ENCODE measurements at regions not wholly inside any gene's neighbourhood (a gene's known extent, or its start where the extent isn't known, plus 50 kb on each side); places are given as distances from the start of the nearest gene placed in this dataset.

GRCh38 chr11:92046103-92046502 lies 178.5 kb upstream of the FAT3 start:
- BruUV-seq (replicated peaks): no TSS peak
- intact Hi-C loops (cut with micrococcal nuclease) (no loop called here), dilution Hi-C loops (cut with MboI; ENCODE audit: extremely low pct_ligation_motif_present, low sequenced_read_pairs) (no loop called here)
- H3K36me3 ChIP-seq (ENCODE audit: control insufficient read depth in 2 of 2, extremely low read depth in 1 of 2, insufficient read depth in 2 of 2, low read length in 2 of 2): no peaks in the 10 kb centered on the region
- H3K27me3 ChIP-seq (ENCODE audit: control insufficient read depth in 2 of 2, insufficient read depth in 2 of 2, low read length in 2 of 2): no peaks in the 10 kb centered on the region
- H3K9me1 ChIP-seq (replicated peaks; ENCODE audit: control insufficient read depth, extremely low read depth, insufficient read depth, low read length): no peaks in the 10 kb centered on the region
- H3K4me3 ChIP-seq (replicated peaks in 1 of 3; ENCODE audit: insufficient read depth in 1 of 3, low read depth in 1 of 3, low read length in 3 of 3): no peak overlapping the region
- no peaks in the 10 kb centered on the region for H3K4me1 ChIP-seq (ENCODE audit: control insufficient read depth, extremely low read depth, insufficient read depth, low read length)
- no peak overlapping the region for H3K9ac ChIP-seq (replicated peaks; ENCODE audit: extremely low read depth, insufficient read depth, low read length)
- no peak for TF ChIP-seq JUN (IDR thresholded peaks at IDR 0.05; ENCODE audit: borderline replicate concordance, insufficient read depth, insufficient read length, low read depth)
- no peak for TF ChIP-seq MAX (IDR thresholded peaks at IDR 0.05; ENCODE audit: insufficient read depth, insufficient read length)
- TF ChIP-seq EZH2 (IDR thresholded peaks at IDR 0.05; ENCODE audit: borderline replicate concordance, low read depth, low read length, severe bottlenecking): no peak
- no peak for TF ChIP-seq FOS (IDR thresholded peaks at IDR 0.05; ENCODE audit: borderline replicate concordance, insufficient read depth, low read length)
- TF ChIP-seq POLR2AphosphoS5 (IDR thresholded peaks at IDR 0.05; ENCODE audit: insufficient read depth, low read depth, low read length): no peak
- no peak for TF ChIP-seq GATA2 (IDR thresholded peaks at IDR 0.05; ENCODE audit: insufficient read depth, insufficient read length, low read depth, low read length)
- TF ChIP-seq MYC (IDR thresholded peaks at IDR 0.05; ENCODE audit: low read depth, low read length): no peak
- no peak for TF ChIP-seq POLR2A (IDR thresholded peaks at IDR 0.05; ENCODE audit: low read depth, low read length)
- no peak for TF ChIP-seq CTCF (IDR thresholded peaks at IDR 0.05; ENCODE audit: extremely low read depth in 1 of 2, insufficient read depth in 1 of 2, low read depth in 1 of 2, low read length in 2 of 2)
- no peak overlapping the region for H2AFZ ChIP-seq (ENCODE audit: low read depth, low read length)
- H3K79me2 ChIP-seq (ENCODE audit: control insufficient read depth, insufficient read depth, low read length): no peaks in the 10 kb centered on the region
- CTCF ChIA-PET: no interaction called here
- H3K4me2 ChIP-seq (ENCODE audit: insufficient read depth, low read length): no peak overlapping the region
- DNase-seq (ENCODE audit: low read depth, low spot score) (no peak), FAIRE-seq (no peak)
- POLR2A ChIA-PET: no interaction called here
- H4K20me1 ChIP-seq (replicated peaks; ENCODE audit: control insufficient read depth, extremely low read depth, insufficient read depth, low read length): no peaks in the 10 kb centered on the region
- H3K27ac ChIP-seq (ENCODE audit: insufficient read depth, low read depth, low read length): no peak overlapping the region
- H3K9me3 ChIP-seq (replicated peaks; ENCODE audit: control insufficient read depth, insufficient read depth, low read length): no peaks in the 10 kb centered on the region

All from endothelial cell of umbilical vein (primary cell).